Activated T-cell treated with anti-CD3 and anti-CD28 coated beads, Interleukin-2, amount 50 U/mL, for 24 hours (primary cell): ENCODE measurements at regions not wholly inside any gene's neighbourhood (a gene's known extent, or its start where the extent isn't known, plus 50 kb on each side); places are given as distances from the start of the nearest gene placed in this dataset.
"Not testable (repeated sequence)": the region's sequence is repeated elsewhere in the genome, so short reads cannot be mapped to it uniquely, and the experiment has no call there.

Experiments used
- DNase-seq: peaks from one replicate; pipeline ENCODE4 v3.0.0-alpha.2; 2020
- H3K27ac Mint-ChIP-seq: 2 replicates; pipeline ENCODE4 v1.8.0; 2020; ENCODE audit warnings: mild to moderate bottlenecking, mixed read lengths
- H3K27me3 Mint-ChIP-seq: 2 replicates; pipeline ENCODE4 v1.8.0; 2020; ENCODE audit warnings: mixed read lengths
- H3K36me3 Mint-ChIP-seq: 2 replicates; pipeline ENCODE4 v1.8.0; 2020; ENCODE audit warnings: low read depth, mixed read lengths
- H3K4me1 Mint-ChIP-seq: 2 replicates; pipeline ENCODE4 v1.8.0; 2020; ENCODE audit warnings: low read depth, mixed read lengths
- H3K4me3 Mint-ChIP-seq: 2 replicates; pipeline ENCODE4 v1.8.0; 2020; ENCODE audit warnings: mild to moderate bottlenecking, moderate library complexity, mixed read lengths
- H3K9me3 Mint-ChIP-seq: 2 replicates; pipeline ENCODE4 v1.8.0; 2020; ENCODE audit warnings: mixed read lengths

GRCh38 chr10:78345515-78345914 lies 311.9 kb downstream of the RPS24 start:
- not testable (repeated sequence) for H3K27me3 Mint-ChIP-seq, H3K4me3 Mint-ChIP-seq, H3K9me3 Mint-ChIP-seq, H3K4me1 Mint-ChIP-seq, DNase-seq, H3K36me3 Mint-ChIP-seq, H3K27ac Mint-ChIP-seq

DNA sequence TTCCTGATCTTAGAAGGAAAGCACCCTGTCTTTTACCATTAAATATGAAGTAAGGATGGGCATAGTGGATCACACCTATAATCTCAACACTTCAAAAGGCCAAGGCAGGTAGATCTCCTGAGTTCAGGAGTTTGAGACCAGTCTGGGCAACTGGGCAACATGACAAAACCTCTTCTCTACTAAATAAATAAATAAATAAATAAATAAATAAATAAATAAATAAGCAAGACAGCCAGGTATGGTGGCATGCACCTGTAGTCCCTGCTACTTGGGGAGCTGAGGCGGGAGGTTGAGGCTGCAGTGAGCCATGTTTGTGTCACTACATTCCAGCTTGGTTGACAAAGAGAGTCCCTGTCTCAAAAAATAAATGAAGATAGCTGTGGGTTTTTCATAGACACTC lies 313.1 kb downstream of the RPS24 start:
- no peak overlapping the region for H3K27ac Mint-ChIP-seq
- no peaks in the 10 kb centered on the region for H3K36me3 Mint-ChIP-seq
- no peak overlapping the region for H3K4me3 Mint-ChIP-seq

GRCh38 chr10:78348411-78349164 lies 314.9 kb downstream of the RPS24 start:
- Mint-ChIP-seq H3K36me3 (no peaks in the 10 kb centered on the region), H3K27ac (no peak overlapping the region), H3K9me3 (no peaks in the 10 kb centered on the region), H3K4me1 (no peaks in the 10 kb centered on the region), H3K27me3 (peaks cover 7% of the 10 kb centered on the region), H3K4me3 (no peak overlapping the region)
- no peak for DNase-seq

More for the DNA sequence above, 313.1 kb downstream of the RPS24 start:
- H3K4me1 Mint-ChIP-seq, result no peaks in the 10 kb centered on the region
- peaks cover 7% of the 10 kb centered on the region for H3K27me3 Mint-ChIP-seq
- H3K9me3 Mint-ChIP-seq, result no peaks in the 10 kb centered on the region
- no peak for DNase-seq

GRCh38 chr10:78349165-78349516 lies 315.5 kb downstream of the RPS24 start:
- Mint-ChIP-seq H3K27ac (no peak overlapping the region), H3K27me3 (peaks cover 7% of the 10 kb centered on the region), H3K4me1 (no peaks in the 10 kb centered on the region), H3K36me3 (no peaks in the 10 kb centered on the region), H3K4me3 (no peak overlapping the region), H3K9me3 (no peaks in the 10 kb centered on the region)
- peak; percentile 5 for DNase-seq

GRCh38 chr10:78349911-78350663 lies 316.4 kb downstream of the RPS24 start:
- Mint-ChIP-seq H3K27me3 (peaks cover 7% of the 10 kb centered on the region), H3K4me3 (no peak overlapping the region), H3K4me1 (no peaks in the 10 kb centered on the region), H3K36me3 (no peaks in the 10 kb centered on the region), H3K9me3 (no peaks in the 10 kb centered on the region), H3K27ac (no peak overlapping the region)
- no peak for DNase-seq

DNA sequence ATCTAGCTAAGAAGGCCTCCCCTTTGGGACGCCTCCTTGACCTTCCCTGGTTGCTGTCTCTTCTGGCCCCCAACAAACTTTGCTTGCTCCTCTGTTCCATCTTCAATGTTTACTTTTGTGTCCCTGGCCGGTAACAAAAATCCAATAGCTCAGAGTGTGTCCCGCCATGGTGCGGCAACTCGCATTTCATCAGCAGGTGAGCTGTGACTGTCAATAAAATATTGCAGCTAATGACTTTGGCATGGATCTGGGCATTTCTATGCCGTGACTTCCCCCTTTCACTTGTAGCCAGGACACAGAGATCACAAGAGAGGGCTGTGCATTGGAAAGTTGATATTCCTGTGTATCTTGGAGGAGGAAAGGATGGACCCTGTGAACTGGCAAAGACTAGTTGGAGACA lies 317.6 kb downstream of the RPS24 start:
- no peaks in the 10 kb centered on the region for H3K9me3 Mint-ChIP-seq
- no peak overlapping the region for H3K4me3 Mint-ChIP-seq
- no peaks in the 10 kb centered on the region for H3K4me1 Mint-ChIP-seq
- no peak for DNase-seq
- no peaks in the 10 kb centered on the region for H3K36me3 Mint-ChIP-seq
- H3K27me3 Mint-ChIP-seq, result peaks cover 5% of the 10 kb centered on the region
- H3K27ac Mint-ChIP-seq, result no peak overlapping the region

- DNase-seq, result no peak
- Mint-ChIP-seq H3K9me3 (no peaks in the 10 kb centered on the region), H3K4me1 (no peaks in the 10 kb centered on the region), H3K4me3 (no peak overlapping the region), H3K36me3 (no peaks in the 10 kb centered on the region), H3K27me3 (peaks cover 5% of the 10 kb centered on the region), H3K27ac (no peak overlapping the region)
These were observed 318.1 kb downstream of the RPS24 start for GRCh38 chr10:78351809-78352208.

- no peaks in the 10 kb centered on the region for H3K27me3 Mint-ChIP-seq
- no peaks in the 10 kb centered on the region for H3K9me3 Mint-ChIP-seq
- H3K36me3 Mint-ChIP-seq, result no peaks in the 10 kb centered on the region
- H3K27ac Mint-ChIP-seq, result no peak overlapping the region
- no peak for DNase-seq
- no peak overlapping the region for H3K4me3 Mint-ChIP-seq
- H3K4me1 Mint-ChIP-seq, result no peaks in the 10 kb centered on the region
These were observed 320.0 kb downstream of the RPS24 start for GRCh38 chr10:78353636-78354035.

DNA sequence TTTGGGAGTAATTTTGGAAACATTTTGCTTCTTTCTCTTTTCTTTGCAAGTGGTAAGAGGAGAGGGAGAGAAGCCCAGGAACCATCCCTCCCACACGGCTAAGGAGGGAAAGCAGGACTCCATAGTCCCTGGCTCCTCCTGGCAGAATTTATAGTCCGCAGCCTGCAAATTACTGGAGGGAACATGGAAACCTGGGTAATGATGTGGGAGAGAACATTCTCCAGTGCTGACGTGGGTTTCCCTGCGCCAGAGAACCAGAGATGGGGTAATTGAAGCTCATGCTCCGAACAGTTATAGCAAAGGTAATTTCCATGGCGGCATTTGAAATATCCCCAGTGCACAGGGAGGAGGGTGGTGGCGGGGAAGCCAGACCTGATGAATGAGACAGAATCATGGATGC lies 320.4 kb downstream of the RPS24 start:
- Mint-ChIP-seq H3K27me3 (no peaks in the 10 kb centered on the region), H3K36me3 (no peaks in the 10 kb centered on the region), H3K9me3 (no peaks in the 10 kb centered on the region), H3K27ac (no peak overlapping the region), H3K4me1 (no peaks in the 10 kb centered on the region), H3K4me3 (no peak overlapping the region)
- DNase-seq, result no peak

DNA sequence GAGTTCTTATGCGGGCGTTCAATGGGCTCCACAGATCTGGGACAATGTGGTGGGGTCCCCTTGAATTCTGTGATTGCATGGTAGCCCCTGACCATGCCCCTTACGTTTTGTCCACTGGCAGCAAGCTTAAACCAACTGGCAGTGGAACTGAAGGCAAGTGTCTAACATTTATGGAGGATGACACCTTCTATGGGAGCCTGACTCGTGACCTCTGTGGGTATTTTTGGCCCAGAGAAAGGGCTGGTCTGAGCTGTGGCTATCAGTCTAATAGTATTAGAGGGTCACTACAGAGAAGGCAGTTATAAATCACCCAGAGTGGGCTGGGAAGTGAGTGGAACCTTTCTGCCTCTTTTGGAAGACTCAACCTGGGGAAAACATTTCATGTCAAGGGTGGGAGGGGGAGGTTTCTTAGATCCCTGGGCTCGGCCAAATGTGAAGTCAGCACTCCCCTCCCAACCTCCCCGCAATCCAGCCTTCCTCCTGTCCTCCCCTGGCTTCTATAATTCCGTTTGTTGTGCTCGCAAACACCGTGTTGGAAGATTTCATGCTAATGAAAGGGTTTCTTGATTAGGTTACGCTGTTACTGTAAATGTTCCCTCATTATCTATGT lies 322.7 kb downstream of the RPS24 start:
- Mint-ChIP-seq H3K36me3 (no peaks in the 10 kb centered on the region), H3K27ac (no peak overlapping the region)

GRCh38 chr10:78357141-78358063 lies 323.7 kb downstream of the RPS24 start:
- Mint-ChIP-seq H3K27me3 (no peaks in the 10 kb centered on the region), H3K4me1 (peaks cover 13% of the 10 kb centered on the region), H3K27ac (no peak overlapping the region), H3K9me3 (no peaks in the 10 kb centered on the region), H3K36me3 (no peaks in the 10 kb centered on the region), H3K4me3 (no peak overlapping the region)
- DNase-seq, result no peak

More for the DNA sequence above, 322.7 kb downstream of the RPS24 start:
- Mint-ChIP-seq H3K27me3 (no peaks in the 10 kb centered on the region), H3K4me3 (no peak overlapping the region), H3K4me1 (peaks cover 4% of the 10 kb centered on the region), H3K9me3 (no peaks in the 10 kb centered on the region)
- DNase-seq, result no peak

- Mint-ChIP-seq H3K36me3 (no peaks in the 10 kb centered on the region), H3K27me3 (no peaks in the 10 kb centered on the region), H3K4me1 (peaks cover 17% of the 10 kb centered on the region), H3K27ac (no peak overlapping the region), H3K9me3 (no peaks in the 10 kb centered on the region), H3K4me3 (no peak overlapping the region)
- DNase-seq, result no peak
These were observed 324.7 kb downstream of the RPS24 start for GRCh38 chr10:78358351-78358750.

GRCh38 chr10:78358982-78359381 lies 325.3 kb downstream of the RPS24 start:
- Mint-ChIP-seq H3K27ac (no peak overlapping the region), H3K4me3 (no peak overlapping the region), H3K27me3 (no peaks in the 10 kb centered on the region), H3K36me3 (no peaks in the 10 kb centered on the region), H3K4me1 (peaks cover 17% of the 10 kb centered on the region), H3K9me3 (no peaks in the 10 kb centered on the region)
- no peak for DNase-seq

- H3K27me3 Mint-ChIP-seq, result no peaks in the 10 kb centered on the region
- no peaks in the 10 kb centered on the region for H3K9me3 Mint-ChIP-seq
- H3K27ac Mint-ChIP-seq, result no peak overlapping the region
- H3K4me3 Mint-ChIP-seq, result no peak overlapping the region
- H3K36me3 Mint-ChIP-seq, result no peaks in the 10 kb centered on the region
- DNase-seq, result no peak
- peaks cover 17% of the 10 kb centered on the region for H3K4me1 Mint-ChIP-seq
These were observed 326.0 kb downstream of the RPS24 start for GRCh38 chr10:78359640-78360091.
